ENCODE measurements at regions not wholly inside any gene's neighbourhood (a gene's known extent, or its start where the extent isn't known, plus 50 kb on each side); places are given as distances from the start of the nearest gene placed in this dataset.
"Not testable (repeated sequence)": the region's sequence is repeated elsewhere in the genome, so short reads cannot be mapped to it uniquely, and the experiment has no call there.

DNA sequence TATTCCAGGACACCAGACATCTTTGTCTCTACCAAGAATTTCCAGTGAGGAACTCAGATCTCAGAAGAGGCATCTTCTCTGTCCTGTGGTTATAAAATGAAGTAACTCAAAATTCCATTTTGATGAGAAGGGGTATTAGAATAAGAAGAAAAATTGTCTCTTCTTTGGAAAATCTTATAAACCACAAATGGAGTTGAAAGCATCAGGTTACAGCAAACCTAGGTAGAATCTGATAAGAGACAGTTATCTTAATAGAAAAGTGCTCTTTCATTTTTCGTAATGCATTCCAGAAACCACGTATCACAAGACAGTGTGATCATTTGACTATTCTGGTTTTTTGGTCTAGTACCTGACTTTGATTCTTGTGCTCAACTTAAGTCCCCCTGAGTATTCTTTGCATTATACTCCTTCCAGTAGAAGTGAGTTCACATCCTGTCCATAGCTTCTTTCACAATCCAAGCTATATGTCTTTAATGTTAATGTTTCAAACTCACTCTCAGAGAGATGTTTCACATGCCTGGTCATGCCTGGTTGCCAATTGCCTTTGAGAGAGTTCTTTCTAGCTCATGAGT lies 120.9 kb upstream of the PRDX6 start:
- H3K4me3 Mint-ChIP-seq: no peak overlapping the region
- H3K36me3 Mint-ChIP-seq (ENCODE audit: low read depth): peaks cover 3% of the 10 kb centered on the region
- H3K4me1 Mint-ChIP-seq: no peaks in the 10 kb centered on the region
- H3K27me3 Mint-ChIP-seq (ENCODE audit: low read depth, poor library complexity): no peaks in the 10 kb centered on the region
- H3K9me3 Mint-ChIP-seq: peaks cover 32% of the 10 kb centered on the region
- H3K27ac Mint-ChIP-seq: no peak overlapping the region
- TF ChIP-seq, protein P1, sequence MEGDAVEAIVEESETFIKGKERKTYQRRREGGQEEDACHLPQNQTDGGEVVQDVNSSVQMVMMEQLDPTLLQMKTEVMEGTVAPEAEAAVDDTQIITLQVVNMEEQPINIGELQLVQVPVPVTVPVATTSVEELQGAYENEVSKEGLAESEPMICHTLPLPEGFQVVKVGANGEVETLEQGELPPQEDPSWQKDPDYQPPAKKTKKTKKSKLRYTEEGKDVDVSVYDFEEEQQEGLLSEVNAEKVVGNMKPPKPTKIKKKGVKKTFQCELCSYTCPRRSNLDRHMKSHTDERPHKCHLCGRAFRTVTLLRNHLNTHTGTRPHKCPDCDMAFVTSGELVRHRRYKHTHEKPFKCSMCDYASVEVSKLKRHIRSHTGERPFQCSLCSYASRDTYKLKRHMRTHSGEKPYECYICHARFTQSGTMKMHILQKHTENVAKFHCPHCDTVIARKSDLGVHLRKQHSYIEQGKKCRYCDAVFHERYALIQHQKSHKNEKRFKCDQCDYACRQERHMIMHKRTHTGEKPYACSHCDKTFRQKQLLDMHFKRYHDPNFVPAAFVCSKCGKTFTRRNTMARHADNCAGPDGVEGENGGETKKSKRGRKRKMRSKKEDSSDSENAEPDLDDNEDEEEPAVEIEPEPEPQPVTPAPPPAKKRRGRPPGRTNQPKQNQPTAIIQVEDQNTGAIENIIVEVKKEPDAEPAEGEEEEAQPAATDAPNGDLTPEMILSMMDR (IDR thresholded peaks at IDR 0.05): no peak
- DNase-seq: no peak

- no peaks in the 10 kb centered on the region for H3K27me3 Mint-ChIP-seq (ENCODE audit: low read depth, poor library complexity)
- H3K36me3 Mint-ChIP-seq (ENCODE audit: low read depth): no peaks in the 10 kb centered on the region
- H3K4me1 Mint-ChIP-seq: no peaks in the 10 kb centered on the region
- H3K9me3 Mint-ChIP-seq: no peaks in the 10 kb centered on the region
- H3K4me3 Mint-ChIP-seq: no peak overlapping the region
- H3K27ac Mint-ChIP-seq: no peak overlapping the region
- TF ChIP-seq, protein P1 (IDR thresholded peaks at IDR 0.05): no peak
- no peak for DNase-seq
Observed at GRCh38 chr1:173360487-173361063, 116.6 kb upstream of the PRDX6 start.

DNA sequence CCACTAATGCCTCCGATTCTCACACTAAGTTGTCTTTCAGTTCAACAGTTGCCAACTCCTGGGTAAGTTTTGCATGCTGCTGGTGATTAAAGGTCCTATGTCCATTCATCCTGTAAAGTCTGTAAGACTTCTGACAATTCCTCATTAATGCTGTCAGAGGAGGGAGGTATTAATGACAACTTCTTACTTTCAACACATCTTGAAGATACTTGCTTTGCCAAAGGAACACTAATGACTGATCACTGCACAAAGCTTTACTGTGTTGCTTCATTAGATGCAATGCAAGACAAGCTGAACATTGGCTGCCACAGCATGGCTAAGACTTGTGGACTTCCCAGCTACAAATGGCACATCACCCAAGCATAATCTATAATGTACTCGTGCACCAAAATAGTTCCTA lies 114.6 kb upstream of the PRDX6 start:
- H3K27ac Mint-ChIP-seq: no peak overlapping the region

GRCh38 chr1:173364827-173365226 lies 112.3 kb upstream of the PRDX6 start:
- TF ChIP-seq, protein P1 (IDR thresholded peaks at IDR 0.05): no peak

More for the DNA sequence above, 114.6 kb upstream of the PRDX6 start:
- no peak for DNase-seq
- no peaks in the 10 kb centered on the region for H3K9me3 Mint-ChIP-seq
- no peaks in the 10 kb centered on the region for H3K4me1 Mint-ChIP-seq
- H3K36me3 Mint-ChIP-seq (ENCODE audit: low read depth): no peaks in the 10 kb centered on the region
- no peak overlapping the region for H3K4me3 Mint-ChIP-seq
- no peaks in the 10 kb centered on the region for H3K27me3 Mint-ChIP-seq (ENCODE audit: low read depth, poor library complexity)
- TF ChIP-seq, protein P1 (IDR thresholded peaks at IDR 0.05): no peak

GRCh38 chr1:173365341-173365740 lies 111.8 kb upstream of the PRDX6 start:
- Mint-ChIP-seq H3K4me1 (no peaks in the 10 kb centered on the region), H3K36me3 (ENCODE audit: low read depth) (no peaks in the 10 kb centered on the region), H3K4me3 (no peak overlapping the region), H3K27ac (no peak overlapping the region), H3K27me3 (ENCODE audit: low read depth, poor library complexity) (no peaks in the 10 kb centered on the region), H3K9me3 (peaks cover 3% of the 10 kb centered on the region)
- no peak for DNase-seq
- TF ChIP-seq, protein P1 (IDR thresholded peaks at IDR 0.05): no peak

More at GRCh38 chr1:173364827-173365226, 112.3 kb upstream of the PRDX6 start:
- no peak overlapping the region for H3K27ac Mint-ChIP-seq
- no peaks in the 10 kb centered on the region for H3K4me1 Mint-ChIP-seq
- no peaks in the 10 kb centered on the region for H3K27me3 Mint-ChIP-seq (ENCODE audit: low read depth, poor library complexity)
- no peaks in the 10 kb centered on the region for H3K36me3 Mint-ChIP-seq (ENCODE audit: low read depth)
- H3K9me3 Mint-ChIP-seq: peaks cover 3% of the 10 kb centered on the region
- H3K4me3 Mint-ChIP-seq: no peak overlapping the region
- DNase-seq: no peak

- H3K36me3 Mint-ChIP-seq (ENCODE audit: low read depth): no peaks in the 10 kb centered on the region
- TF ChIP-seq, protein P1 (IDR thresholded peaks at IDR 0.05): no peak
- H3K27me3 Mint-ChIP-seq (ENCODE audit: low read depth, poor library complexity): no peaks in the 10 kb centered on the region
- no peak for DNase-seq
- no peak overlapping the region for H3K4me3 Mint-ChIP-seq
- H3K27ac Mint-ChIP-seq: no peak overlapping the region
- no peaks in the 10 kb centered on the region for H3K4me1 Mint-ChIP-seq
- H3K9me3 Mint-ChIP-seq: peaks cover 3% of the 10 kb centered on the region
Observed at GRCh38 chr1:173367136-173367535, 110.0 kb upstream of the PRDX6 start.

DNA sequence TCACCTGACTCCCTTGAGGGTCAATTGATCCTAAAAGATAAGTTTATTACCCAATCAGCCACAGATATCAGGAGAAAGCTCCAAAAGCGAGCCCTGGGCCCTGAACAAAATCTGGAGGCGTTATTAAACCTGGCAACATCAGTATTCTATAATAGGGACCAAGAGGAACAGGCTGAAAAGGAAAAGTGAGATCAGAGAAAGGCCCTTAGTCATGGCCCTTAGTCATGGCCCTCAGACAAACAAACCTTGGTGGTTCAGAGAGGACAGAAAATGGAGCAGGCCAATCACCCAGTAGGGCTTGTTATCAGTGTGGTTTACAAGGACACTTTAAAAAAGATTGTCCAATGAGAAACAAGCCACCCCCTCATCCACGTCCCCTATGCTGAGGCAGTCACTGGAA lies 106.5 kb upstream of the PRDX6 start:
- H3K27me3 Mint-ChIP-seq (ENCODE audit: low read depth, poor library complexity); H3K4me3 Mint-ChIP-seq; H3K36me3 Mint-ChIP-seq (ENCODE audit: low read depth); DNase-seq; H3K4me1 Mint-ChIP-seq; H3K27ac Mint-ChIP-seq: not testable (repeated sequence)
- H3K9me3 Mint-ChIP-seq: peaks cover 14% of the 10 kb centered on the region

DNA sequence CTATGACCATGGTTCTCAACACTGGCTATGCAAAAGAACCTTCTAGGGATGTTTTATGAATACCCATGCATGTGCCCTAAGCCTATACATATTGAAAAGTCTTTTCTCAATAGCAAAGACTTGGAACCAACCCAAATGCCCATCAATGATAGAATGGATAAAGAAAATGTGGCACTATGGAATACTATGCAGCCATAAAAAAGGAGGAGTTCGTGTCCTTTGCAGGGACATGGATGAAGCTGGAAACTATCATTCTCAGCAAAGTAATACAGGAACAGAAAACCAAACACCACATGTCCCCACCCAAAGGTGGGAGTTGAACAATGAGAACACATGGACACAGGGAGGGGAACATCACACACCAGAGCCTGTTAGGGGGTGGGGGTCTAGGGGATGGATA lies 101.1 kb upstream of the PRDX6 start:
- Mint-ChIP-seq H3K36me3 (ENCODE audit: low read depth) (peaks cover 23% of the 10 kb centered on the region), H3K9me3 (peaks cover 35% of the 10 kb centered on the region)
- H3K4me1 Mint-ChIP-seq; H3K27ac Mint-ChIP-seq; H3K27me3 Mint-ChIP-seq (ENCODE audit: low read depth, poor library complexity); DNase-seq; H3K4me3 Mint-ChIP-seq: not testable (repeated sequence)

Measured in nephron progenitor cell (in vitro differentiated cells).